ENCODE measurements at regions not wholly inside any gene's neighbourhood (a gene's known extent, or its start where the extent isn't known, plus 50 kb on each side); places are given as distances from the start of the nearest gene placed in this dataset.
"Not testable (repeated sequence)": the region's sequence is repeated elsewhere in the genome, so short reads cannot be mapped to it uniquely, and the experiment has no call there.

DNA sequence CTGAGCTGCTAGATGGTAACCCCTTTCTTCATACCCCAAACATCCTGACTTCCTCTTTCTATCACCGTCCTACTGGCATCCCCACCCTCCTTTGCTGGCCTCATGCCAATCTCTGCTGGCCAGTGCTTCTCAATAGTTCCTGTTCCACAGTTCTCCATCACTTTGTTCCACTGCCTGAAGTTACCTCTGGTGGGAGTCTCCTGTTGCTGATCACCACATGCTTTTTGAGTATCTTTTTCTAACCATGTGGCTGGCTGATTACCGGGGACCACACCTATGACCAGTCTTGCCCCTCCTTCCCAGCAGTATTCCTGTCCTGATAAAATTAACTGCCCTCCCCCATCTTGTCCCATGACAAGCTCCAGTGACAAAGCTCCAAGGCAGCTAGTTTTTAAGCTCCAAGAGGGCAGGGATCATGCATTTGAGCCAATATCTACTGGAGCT is 380.4 kb upstream of the CCL2 start:
- no peak for DNase-seq (ENCODE audit: low read depth, low spot score)
- in situ Hi-C loops (cut with HindIII; ENCODE audit: low sequenced_read_pairs): no loop called here
- H3K4me3 ChIP-seq (ENCODE audit: low read depth, low read length): no peak overlapping the region
- TF ChIP-seq, protein P1, sequence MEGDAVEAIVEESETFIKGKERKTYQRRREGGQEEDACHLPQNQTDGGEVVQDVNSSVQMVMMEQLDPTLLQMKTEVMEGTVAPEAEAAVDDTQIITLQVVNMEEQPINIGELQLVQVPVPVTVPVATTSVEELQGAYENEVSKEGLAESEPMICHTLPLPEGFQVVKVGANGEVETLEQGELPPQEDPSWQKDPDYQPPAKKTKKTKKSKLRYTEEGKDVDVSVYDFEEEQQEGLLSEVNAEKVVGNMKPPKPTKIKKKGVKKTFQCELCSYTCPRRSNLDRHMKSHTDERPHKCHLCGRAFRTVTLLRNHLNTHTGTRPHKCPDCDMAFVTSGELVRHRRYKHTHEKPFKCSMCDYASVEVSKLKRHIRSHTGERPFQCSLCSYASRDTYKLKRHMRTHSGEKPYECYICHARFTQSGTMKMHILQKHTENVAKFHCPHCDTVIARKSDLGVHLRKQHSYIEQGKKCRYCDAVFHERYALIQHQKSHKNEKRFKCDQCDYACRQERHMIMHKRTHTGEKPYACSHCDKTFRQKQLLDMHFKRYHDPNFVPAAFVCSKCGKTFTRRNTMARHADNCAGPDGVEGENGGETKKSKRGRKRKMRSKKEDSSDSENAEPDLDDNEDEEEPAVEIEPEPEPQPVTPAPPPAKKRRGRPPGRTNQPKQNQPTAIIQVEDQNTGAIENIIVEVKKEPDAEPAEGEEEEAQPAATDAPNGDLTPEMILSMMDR (IDR thresholded peaks at IDR 0.05; ENCODE audit: low read depth, low read length): no peak

- in situ Hi-C loops (cut with HindIII; ENCODE audit: low sequenced_read_pairs): no loop called here
- H3K4me3 ChIP-seq (ENCODE audit: low read depth, low read length): no peak overlapping the region
- TF ChIP-seq, protein P1 (IDR thresholded peaks at IDR 0.05; ENCODE audit: low read depth, low read length): no peak
- no peak for DNase-seq (ENCODE audit: low read depth, low spot score)
Measured at GRCh38 chr17:33875973-33876372, 379.1 kb upstream of the CCL2 start.

DNA sequence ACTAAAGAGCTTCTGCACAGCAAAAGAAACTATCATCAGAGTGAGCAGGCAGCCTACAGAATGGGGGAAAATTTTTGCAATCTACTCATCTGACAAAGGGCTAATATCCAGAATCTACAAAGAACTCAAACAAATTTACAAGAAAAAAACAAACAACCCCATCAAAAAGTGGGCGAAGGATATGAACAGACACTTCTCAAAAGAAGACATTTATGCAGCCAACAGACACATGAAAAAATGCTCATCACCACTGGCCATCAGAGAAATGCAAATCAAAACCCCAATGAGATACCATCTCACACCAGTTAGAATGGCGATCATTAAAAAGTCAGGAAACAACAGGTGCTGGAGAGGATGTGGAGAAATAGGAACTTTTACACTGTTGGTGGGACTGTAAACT is 372.8 kb upstream of the CCL2 start:
- H3K4me3 ChIP-seq (ENCODE audit: low read depth, low read length); DNase-seq (ENCODE audit: low read depth, low spot score); in situ Hi-C loops (cut with HindIII; ENCODE audit: low sequenced_read_pairs): not testable (repeated sequence)

DNA sequence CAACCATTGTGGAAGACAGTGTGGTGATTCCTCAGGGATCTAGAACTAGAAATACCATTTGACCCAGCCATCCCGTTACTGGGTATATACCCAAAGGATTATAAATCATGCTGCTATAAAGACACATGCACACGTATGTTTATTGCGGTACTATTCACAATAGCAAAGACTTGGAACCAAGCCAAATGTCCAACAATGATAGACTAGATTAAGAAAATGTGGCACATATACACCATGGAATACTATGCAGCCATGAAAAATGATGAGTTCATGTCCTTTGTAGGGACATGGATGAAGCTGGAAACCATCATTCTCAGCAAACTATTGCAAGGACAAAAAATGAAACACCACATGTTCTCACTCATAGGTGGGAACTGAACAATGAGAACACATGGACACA is 372.4 kb upstream of the CCL2 start:
- DNase-seq (ENCODE audit: low read depth, low spot score); H3K4me3 ChIP-seq (ENCODE audit: low read depth, low read length); in situ Hi-C loops (cut with HindIII; ENCODE audit: low sequenced_read_pairs): not testable (repeated sequence)

DNA sequence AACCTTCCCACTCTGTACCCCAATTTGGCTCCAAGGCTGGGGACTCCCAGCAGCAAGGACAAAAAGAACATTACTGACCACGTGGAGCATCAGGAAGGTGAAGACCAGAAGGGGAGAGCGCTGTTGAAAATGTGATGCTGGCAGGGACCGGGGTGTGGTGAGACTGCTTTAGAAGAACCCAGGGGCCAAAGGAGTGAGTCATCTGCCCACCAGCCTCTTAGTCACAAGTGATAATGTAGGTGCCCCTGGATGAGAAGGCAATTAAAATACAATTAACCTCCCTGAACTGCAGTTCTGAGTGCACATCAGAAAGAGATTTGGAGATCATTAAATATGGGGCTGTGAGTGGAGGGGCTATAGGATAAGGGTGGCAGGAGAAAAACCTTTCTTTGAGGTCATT is 366.6 kb upstream of the CCL2 start:
- no peak for DNase-seq (ENCODE audit: low read depth, low spot score)
- H3K4me3 ChIP-seq (ENCODE audit: low read depth, low read length): no peak overlapping the region
- in situ Hi-C loops (cut with HindIII; ENCODE audit: low sequenced_read_pairs): no loop called here
- TF ChIP-seq, protein P1 (IDR thresholded peaks at IDR 0.05; ENCODE audit: low read depth, low read length): no peak

DNA sequence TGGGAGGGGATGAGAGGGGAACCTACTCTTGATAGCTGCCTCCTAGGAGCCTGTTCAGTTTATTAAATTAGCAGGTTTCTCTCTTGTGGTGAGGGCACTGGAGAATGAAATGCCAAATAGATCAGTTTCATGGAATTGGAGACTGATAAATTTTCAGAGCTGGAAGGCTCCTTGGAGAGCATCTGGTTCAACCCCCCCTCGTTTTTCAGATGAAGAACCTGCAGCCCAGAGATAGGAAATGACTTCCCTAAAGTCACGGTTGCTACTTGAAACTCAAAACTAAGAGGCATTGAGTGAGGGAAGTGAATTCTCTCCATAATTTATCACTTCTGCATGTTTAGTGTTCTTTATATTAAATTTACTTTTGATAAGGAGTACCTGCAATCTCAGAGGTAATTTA is 366.0 kb upstream of the CCL2 start:
- H3K4me3 ChIP-seq (ENCODE audit: low read depth, low read length): no peak overlapping the region
- TF ChIP-seq, protein P1 (IDR thresholded peaks at IDR 0.05; ENCODE audit: low read depth, low read length): no peak
- no peak for DNase-seq (ENCODE audit: low read depth, low spot score)
- in situ Hi-C loops (cut with HindIII; ENCODE audit: low sequenced_read_pairs): no loop called here

DNA sequence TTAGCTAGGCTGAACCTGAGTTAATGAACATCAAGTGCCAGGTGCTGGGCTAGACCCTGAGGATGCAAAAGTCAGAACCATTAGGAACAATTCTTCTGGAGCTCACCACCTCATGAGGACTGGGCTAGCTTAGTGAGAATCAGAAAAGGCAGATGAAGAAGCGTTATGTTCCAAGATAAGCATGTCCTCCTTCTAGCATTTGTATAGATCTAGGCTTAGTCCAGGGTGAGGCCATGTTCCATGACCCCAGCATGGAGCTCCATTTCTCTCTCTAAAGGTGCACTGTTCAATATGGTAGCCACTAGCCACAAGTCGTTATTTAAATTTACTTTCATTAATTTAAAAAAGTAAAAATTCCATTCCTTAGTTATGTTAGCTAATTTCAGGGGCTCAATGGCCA is 365.3 kb upstream of the CCL2 start:
- in situ Hi-C loops (cut with HindIII; ENCODE audit: low sequenced_read_pairs): no loop called here
- TF ChIP-seq, protein P1 (IDR thresholded peaks at IDR 0.05; ENCODE audit: low read depth, low read length): no peak
- no peak overlapping the region for H3K4me3 ChIP-seq (ENCODE audit: low read depth, low read length)
- DNase-seq (ENCODE audit: low read depth, low spot score): no peak
